Central memory CD8-positive, alpha-beta T cell (primary cell): ENCODE measurements at regions not wholly inside any gene's neighbourhood (a gene's known extent, or its start where the extent isn't known, plus 50 kb on each side); places are given as distances from the start of the nearest gene placed in this dataset.

Experiments used
- ATAC-seq: fragments of 150-1000 bp; cut with Tn5 transposase; replicated peaks from 2 replicates; pipeline ENCODE4 v1.10.0; 2022; ENCODE audit warnings: mild to moderate bottlenecking, moderate FRiP score, moderate number of reproducible peaks; ENCODE audit not compliant: poor library complexity, severe bottlenecking; ENCODE audit errors: extremely low read depth
- DNase-seq, 2 donors: peaks; one replicate each; pipeline ENCODE4 v3.0.0; 2021; ENCODE audit warnings: low spot score in 2 of 2
- H3K27ac Mint-ChIP-seq: one replicate; pipeline ENCODE4 v1.8.0; 2022; ENCODE audit warnings: low read depth, mild to moderate bottlenecking, moderate library complexity, mixed read lengths
- H3K27me3 Mint-ChIP-seq: one replicate; pipeline ENCODE4 v1.8.0; 2022; ENCODE audit warnings: mixed read lengths
- H3K36me3 Mint-ChIP-seq: one replicate; pipeline ENCODE4 v1.8.0; 2022; ENCODE audit warnings: mild to moderate bottlenecking, moderate library complexity, mixed read lengths; ENCODE audit not compliant: insufficient read depth
- H3K4me1 Mint-ChIP-seq: one replicate; pipeline ENCODE4 v1.8.0; 2022; ENCODE audit warnings: mixed read lengths
- H3K4me3 Mint-ChIP-seq: one replicate; pipeline ENCODE4 v1.8.0; 2022; ENCODE audit warnings: mild to moderate bottlenecking, moderate library complexity, mixed read lengths
- H3K9me3 Mint-ChIP-seq: one replicate; pipeline ENCODE4 v1.8.0; 2022; ENCODE audit warnings: mixed read lengths

DNA sequence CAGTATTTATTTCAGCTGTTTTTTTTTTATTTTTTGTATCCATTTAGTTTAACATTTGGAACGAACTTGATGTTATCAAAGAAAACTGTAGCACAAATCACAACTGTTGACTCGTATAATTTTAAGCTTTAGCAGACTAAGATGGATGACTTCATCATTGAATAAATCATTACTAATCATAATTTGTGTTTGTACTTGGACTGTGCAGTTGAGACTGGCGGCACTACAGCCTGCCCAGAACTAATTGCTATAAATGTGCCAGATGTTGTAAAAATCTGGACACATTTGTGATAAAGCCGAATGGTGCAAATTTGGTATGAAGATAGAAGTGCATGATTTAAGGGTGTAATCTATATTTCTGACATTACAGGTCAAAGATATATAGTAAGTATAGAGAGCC is 897.7 kb upstream of the CDH8 start:
- H3K4me3 Mint-ChIP-seq: no peak overlapping the region
- H3K27ac Mint-ChIP-seq: no peak overlapping the region
- no peaks in the 10 kb centered on the region for H3K4me1 Mint-ChIP-seq
- ATAC-seq: no peak
- H3K27me3 Mint-ChIP-seq: no peaks in the 10 kb centered on the region
- peaks cover 21% of the 10 kb centered on the region for H3K9me3 Mint-ChIP-seq
- H3K36me3 Mint-ChIP-seq: no peaks in the 10 kb centered on the region
- DNase-seq: no peak

DNA sequence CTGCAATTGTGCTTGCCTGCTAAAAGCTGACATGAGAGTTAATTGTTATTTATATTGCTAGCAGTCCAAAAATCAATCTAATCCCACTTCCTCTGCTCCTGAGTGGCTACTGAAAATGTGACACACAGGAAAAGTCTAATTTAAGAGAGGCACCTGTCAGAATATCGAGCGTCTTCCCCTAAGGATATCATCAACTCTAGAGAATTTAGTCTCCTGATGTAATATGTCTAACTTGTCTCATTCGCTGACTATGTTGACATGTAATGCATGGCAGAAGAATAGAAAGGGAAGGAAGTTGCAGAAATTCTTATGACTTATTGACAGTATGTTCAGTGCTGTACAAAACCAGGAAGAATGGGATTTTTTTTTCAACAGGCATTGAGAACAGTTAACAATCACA is 893.4 kb upstream of the CDH8 start:
- peaks cover 13% of the 10 kb centered on the region for H3K9me3 Mint-ChIP-seq
- H3K4me3 Mint-ChIP-seq: no peak overlapping the region
- ATAC-seq (no peak), DNase-seq (no peak)
- no peaks in the 10 kb centered on the region for H3K27me3 Mint-ChIP-seq
- no peak overlapping the region for H3K27ac Mint-ChIP-seq
- no peaks in the 10 kb centered on the region for H3K36me3 Mint-ChIP-seq
- no peaks in the 10 kb centered on the region for H3K4me1 Mint-ChIP-seq

DNA sequence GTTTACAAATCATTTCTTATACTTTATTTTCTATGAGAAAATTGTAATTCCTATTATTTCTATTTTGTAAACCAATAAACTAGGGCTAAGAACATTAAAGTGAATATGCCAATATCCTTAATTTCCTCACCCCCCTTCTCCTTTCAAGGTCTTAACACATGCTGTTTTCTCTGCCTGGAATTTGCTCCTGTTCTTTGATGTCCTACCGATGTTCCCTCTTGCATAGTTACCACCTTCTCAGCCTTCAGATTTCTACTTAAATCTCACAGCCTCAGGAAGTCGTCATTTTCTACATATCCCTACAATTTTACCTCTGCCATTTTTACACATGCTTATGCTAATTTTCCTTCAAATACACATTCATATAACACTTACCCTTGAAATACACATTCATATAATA is 890.9 kb upstream of the CDH8 start:
- ATAC-seq: no peak
- no peaks in the 10 kb centered on the region for H3K27me3 Mint-ChIP-seq
- no peaks in the 10 kb centered on the region for H3K36me3 Mint-ChIP-seq
- DNase-seq: no peak
- no peaks in the 10 kb centered on the region for H3K4me1 Mint-ChIP-seq
- H3K4me3 Mint-ChIP-seq: no peak overlapping the region
- H3K27ac Mint-ChIP-seq: no peak overlapping the region
- peaks cover 29% of the 10 kb centered on the region for H3K9me3 Mint-ChIP-seq

DNA sequence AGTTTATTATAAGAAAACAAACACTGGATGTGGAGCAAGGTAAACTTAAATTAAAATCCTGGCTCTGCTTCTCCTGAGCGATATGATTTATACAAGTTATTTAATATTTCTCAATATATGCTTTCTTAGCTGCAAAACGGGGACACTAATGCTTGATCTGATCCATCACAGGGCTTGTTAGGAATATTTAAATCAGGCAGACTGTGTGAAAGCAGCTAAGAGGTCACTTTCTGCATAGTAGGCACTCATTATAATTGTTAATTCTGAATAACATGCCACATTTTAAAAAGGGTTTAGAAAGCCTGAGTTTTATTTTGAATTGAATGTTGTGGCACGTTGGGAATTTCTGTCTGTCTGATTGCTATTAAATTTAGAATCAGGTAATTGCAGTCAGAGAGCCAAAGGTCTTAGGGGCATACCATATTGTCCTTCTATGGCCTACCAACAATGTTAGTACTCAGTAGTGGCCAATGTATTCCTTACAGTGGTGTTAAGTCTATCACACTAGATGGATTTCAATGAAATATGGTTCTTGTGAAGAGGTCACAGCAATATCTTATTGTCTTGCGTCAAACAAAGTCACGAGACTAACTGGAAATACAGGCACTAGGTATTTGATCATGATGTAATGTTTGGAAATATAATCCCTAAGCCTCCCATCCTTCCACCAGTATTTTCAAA is 890.0 kb upstream of the CDH8 start:
- Mint-ChIP-seq H3K27ac (no peak overlapping the region), H3K27me3 (no peaks in the 10 kb centered on the region), H3K4me3 (no peak overlapping the region), H3K9me3 (peaks cover 29% of the 10 kb centered on the region), H3K36me3 (no peaks in the 10 kb centered on the region), H3K4me1 (no peaks in the 10 kb centered on the region)
- DNase-seq (no peak), ATAC-seq (no peak)

DNA sequence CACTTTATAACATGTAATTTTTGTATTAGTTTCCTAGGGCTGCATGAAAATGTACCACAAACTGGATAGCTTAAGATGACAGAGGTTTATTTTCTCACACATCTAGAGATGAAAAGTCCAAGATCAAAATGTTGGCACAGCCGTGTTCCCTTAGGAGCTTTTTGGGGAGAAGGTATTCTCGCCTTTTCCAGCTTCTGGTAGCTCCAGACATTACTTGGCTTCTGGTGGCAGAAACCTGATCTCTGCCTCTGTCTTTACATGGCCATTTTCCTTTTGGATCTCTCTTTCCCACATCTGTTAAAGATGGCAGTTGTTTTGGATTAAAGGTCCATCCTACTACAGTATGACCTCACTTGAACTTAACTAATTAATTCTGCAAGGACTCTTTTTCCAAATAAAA is 885.7 kb upstream of the CDH8 start:
- no peak for DNase-seq
- peaks cover 18% of the 10 kb centered on the region for H3K9me3 Mint-ChIP-seq
- no peak overlapping the region for H3K4me3 Mint-ChIP-seq
- H3K27ac Mint-ChIP-seq: no peak overlapping the region
- no peak for ATAC-seq
- H3K36me3 Mint-ChIP-seq: no peaks in the 10 kb centered on the region
- H3K27me3 Mint-ChIP-seq: no peaks in the 10 kb centered on the region
- H3K4me1 Mint-ChIP-seq: no peaks in the 10 kb centered on the region

DNA sequence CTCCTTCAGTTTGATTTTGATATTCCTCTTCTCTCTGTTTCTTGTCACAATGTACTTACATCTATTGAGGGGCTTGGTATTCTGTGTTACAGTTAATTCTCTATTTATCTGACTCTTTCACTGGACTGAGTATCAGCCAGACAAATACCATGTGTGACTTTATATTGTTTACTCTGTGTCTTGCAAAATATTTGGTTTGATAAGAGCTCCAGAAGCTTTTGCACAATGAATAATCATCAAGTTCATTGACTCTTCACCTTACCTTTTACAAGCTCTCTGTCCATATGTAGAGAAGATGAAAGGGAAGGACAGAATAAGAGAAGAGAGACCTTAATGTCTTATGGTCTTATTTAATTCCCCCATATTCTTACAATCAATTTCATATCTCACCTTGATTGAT is 877.7 kb upstream of the CDH8 start:
- ATAC-seq: no peak

DNA sequence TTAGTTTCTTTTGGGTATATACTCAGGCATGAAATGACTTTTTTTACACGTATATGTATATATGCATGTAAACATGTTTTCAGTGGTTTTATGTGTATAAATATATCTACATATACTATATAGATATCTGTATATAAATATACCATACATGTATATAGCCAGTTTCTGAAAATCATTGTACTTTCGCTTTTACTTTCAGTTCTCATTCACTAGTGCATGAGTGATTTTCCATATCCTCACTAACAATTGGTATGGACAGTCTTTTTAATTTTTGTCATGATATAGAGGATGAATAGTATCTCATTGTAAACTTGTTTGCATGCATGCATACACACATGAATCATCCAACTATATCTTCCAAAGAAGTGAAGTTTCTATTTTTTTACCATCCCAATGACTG is 877.1 kb upstream of the CDH8 start:
- ATAC-seq (no peak), DNase-seq (no peak)
- Mint-ChIP-seq H3K4me3 (no peak overlapping the region), H3K27me3 (no peaks in the 10 kb centered on the region), H3K9me3 (peaks cover 8% of the 10 kb centered on the region), H3K36me3 (no peaks in the 10 kb centered on the region), H3K27ac (no peak overlapping the region), H3K4me1 (no peaks in the 10 kb centered on the region)

More for the DNA sequence above, 877.7 kb upstream of the CDH8 start:
- H3K4me3 Mint-ChIP-seq: no peak overlapping the region
- no peaks in the 10 kb centered on the region for H3K36me3 Mint-ChIP-seq
- no peak for DNase-seq
- H3K27ac Mint-ChIP-seq: no peak overlapping the region
- H3K9me3 Mint-ChIP-seq: peaks cover 8% of the 10 kb centered on the region
- H3K4me1 Mint-ChIP-seq: no peaks in the 10 kb centered on the region
- no peaks in the 10 kb centered on the region for H3K27me3 Mint-ChIP-seq

DNA sequence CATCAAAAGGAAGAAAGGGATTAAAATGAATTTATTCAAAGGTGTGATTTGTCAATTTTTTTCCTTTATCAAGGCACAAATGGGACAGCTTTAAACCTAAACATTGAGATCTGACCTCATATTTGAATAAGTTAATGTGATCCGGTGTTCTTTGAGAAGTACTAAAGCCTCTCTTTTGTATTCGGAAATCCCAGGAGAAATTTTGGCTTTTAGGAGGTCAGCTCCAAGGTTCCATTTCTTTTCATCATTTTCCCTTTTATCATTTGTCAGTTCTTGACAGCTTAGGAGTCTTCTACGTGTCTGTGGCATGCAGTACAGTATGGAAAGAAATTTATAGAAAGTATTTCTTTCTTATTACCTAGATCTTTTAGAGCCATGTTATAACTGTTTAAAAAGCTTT is 873.4 kb upstream of the CDH8 start:
- Mint-ChIP-seq H3K4me1 (no peaks in the 10 kb centered on the region), H3K27ac (no peak overlapping the region), H3K9me3 (peaks cover 13% of the 10 kb centered on the region), H3K36me3 (no peaks in the 10 kb centered on the region), H3K27me3 (no peaks in the 10 kb centered on the region), H3K4me3 (no peak overlapping the region)
- DNase-seq (no peak), ATAC-seq (no peak)

DNA sequence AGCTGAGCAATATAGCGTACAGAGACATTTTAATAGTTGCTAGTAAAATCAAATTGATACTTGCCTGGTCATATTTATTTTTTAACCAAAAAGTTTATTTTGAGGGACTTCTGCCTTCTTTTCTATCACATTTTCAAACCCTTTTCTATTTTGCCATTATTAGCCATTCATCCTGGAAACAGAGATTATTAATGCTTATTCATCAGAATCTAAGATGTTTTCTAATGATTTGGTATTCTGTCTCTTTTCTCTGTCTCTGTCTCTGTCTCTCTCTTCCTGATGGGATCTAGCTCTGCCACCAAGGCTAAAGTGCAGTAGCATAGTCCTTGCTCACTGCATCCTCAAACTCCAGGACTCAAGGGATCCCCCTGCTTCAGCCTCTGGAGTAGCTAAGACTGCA is 871.3 kb upstream of the CDH8 start:
- peaks cover 20% of the 10 kb centered on the region for H3K9me3 Mint-ChIP-seq
- no peaks in the 10 kb centered on the region for H3K27me3 Mint-ChIP-seq
- ATAC-seq (no peak), DNase-seq (no peak)
- no peaks in the 10 kb centered on the region for H3K4me1 Mint-ChIP-seq
- no peaks in the 10 kb centered on the region for H3K36me3 Mint-ChIP-seq
- H3K4me3 Mint-ChIP-seq: no peak overlapping the region
- H3K27ac Mint-ChIP-seq: no peak overlapping the region

DNA sequence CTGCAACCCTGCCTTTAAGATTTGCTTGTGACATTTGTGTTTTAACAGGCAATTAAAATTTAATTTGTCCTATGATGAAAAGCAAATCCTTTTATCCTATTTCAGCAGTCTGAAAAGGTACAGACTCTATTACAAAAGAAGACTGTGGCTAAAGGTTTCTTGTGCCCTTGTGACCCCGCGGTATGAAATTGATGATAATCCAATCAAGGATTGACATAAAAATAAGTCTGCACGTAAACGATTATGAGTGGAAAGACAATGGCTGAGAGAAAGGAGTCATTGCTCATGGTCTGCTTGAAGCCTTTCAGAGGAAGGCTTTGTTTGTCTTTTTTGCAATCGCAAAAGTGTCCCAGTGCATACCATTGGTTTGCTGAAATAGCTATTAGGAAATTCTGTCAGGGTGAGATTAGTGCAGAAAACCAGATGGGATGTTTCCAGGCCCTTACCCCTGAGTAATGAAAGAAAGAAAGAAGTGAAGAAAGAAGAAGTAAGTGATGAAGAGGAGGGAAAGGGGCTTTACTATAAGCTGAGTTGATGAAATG is 867.8 kb upstream of the CDH8 start:
- Mint-ChIP-seq H3K27ac (no peak overlapping the region), H3K4me1 (no peaks in the 10 kb centered on the region), H3K27me3 (no peaks in the 10 kb centered on the region), H3K4me3 (no peak overlapping the region), H3K36me3 (no peaks in the 10 kb centered on the region), H3K9me3 (peaks cover 18% of the 10 kb centered on the region)
- no peak for DNase-seq
- no peak for ATAC-seq

DNA sequence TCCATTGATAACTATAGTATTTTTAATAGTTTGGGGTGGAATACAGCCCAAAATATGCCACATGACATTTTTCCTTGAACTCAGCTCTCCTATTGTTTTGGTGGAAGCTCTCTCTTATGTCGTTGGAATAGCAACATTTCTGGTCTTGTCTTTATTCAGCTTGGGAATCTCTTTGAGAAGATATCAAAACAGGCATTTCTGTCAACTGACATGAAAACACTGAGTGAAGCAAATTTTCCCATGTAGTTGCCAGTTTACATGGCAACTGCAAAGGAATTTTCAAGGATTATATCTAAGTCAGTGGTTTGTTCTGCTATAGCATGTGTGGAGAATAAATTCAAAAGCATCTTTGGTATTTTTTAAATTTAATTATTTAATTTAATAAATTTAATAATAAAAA is 863.5 kb upstream of the CDH8 start:
- ATAC-seq (no peak), DNase-seq (no peak)
- Mint-ChIP-seq H3K4me1 (no peaks in the 10 kb centered on the region), H3K36me3 (no peaks in the 10 kb centered on the region), H3K9me3 (peaks cover 32% of the 10 kb centered on the region), H3K27me3 (no peaks in the 10 kb centered on the region), H3K4me3 (no peak overlapping the region), H3K27ac (no peak overlapping the region)

DNA sequence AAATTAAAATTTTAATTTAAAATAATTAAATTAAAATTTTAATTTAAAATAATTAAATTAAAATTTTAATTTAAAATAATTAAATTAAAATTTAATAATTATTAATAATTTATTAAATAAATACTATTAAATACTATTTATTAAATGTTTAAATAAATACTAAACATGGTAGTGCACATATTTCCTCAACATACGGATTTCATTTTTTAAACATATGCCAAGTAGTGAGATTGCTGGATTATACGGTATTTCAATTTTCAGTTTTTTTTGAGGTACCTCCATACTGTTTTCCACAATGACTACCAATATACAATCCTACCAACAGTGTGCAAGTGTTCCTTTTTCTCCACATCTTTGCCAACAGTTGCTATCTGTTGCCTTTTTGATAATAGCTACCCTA is 852.9 kb upstream of the CDH8 start:
- H3K36me3 Mint-ChIP-seq: no peaks in the 10 kb centered on the region

DNA sequence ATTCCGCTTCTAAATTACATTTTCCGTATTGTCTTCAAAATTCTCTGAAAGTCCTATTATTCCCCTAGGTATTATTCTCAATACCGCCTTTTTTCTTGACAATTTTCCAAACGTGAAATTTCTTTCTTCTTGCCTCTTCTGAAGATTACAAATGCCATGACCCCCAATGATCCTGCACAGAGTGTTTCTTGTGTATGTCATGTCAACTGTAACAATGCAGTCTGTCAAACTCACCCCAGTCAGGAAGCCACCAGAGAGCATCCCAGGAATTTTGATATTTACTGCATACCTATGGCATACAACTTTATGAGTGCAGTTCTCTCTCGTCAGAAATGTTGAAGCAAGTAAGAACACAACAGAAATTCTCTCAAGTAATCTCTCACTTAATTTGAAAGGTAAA is 847.3 kb upstream of the CDH8 start:
- H3K9me3 Mint-ChIP-seq: peaks cover 29% of the 10 kb centered on the region
- H3K36me3 Mint-ChIP-seq: no peaks in the 10 kb centered on the region
- DNase-seq: no peak
- no peaks in the 10 kb centered on the region for H3K27me3 Mint-ChIP-seq
- H3K4me1 Mint-ChIP-seq: no peaks in the 10 kb centered on the region
- ATAC-seq: no peak
- H3K4me3 Mint-ChIP-seq: no peak overlapping the region
- no peak overlapping the region for H3K27ac Mint-ChIP-seq

More for the DNA sequence above, 852.9 kb upstream of the CDH8 start:
- no peaks in the 10 kb centered on the region for H3K27me3 Mint-ChIP-seq
- no peak overlapping the region for H3K4me3 Mint-ChIP-seq
- no peaks in the 10 kb centered on the region for H3K4me1 Mint-ChIP-seq
- DNase-seq (no peak), ATAC-seq (no peak)
- no peak overlapping the region for H3K27ac Mint-ChIP-seq
- peaks cover 39% of the 10 kb centered on the region for H3K9me3 Mint-ChIP-seq
